Breast epithelium (tissue), 4 donors: ENCODE measurements at regions not wholly inside any gene's neighbourhood (a gene's known extent, or its start where the extent isn't known, plus 50 kb on each side); places are given as distances from the start of the nearest gene placed in this dataset.
"Not testable (repeated sequence)": the region's sequence is repeated elsewhere in the genome, so short reads cannot be mapped to it uniquely, and the experiment has no call there.

ENCODE experiments used
- DNase-seq, 2 donors: peaks; one replicate each; pipeline ENCODE4 v3.0.0-alpha.2; 2019; ENCODE audit warnings: low spot score in 2 of 2
- H3K27ac ChIP-seq, 2 donors: fragments of 200-600 bp; sonication (generic) in 1 of 2; one replicate each; pipeline ENCODE4 v1.5.1; 2016 to 2019; ENCODE audit warnings: mild to moderate bottlenecking in 1 of 2
- H3K27me3 ChIP-seq, 2 donors: fragments of 200-600 bp; sonication (generic) in 1 of 2; one replicate each; pipeline versions ENCODE4 v1.5.1 to v1.6.0; 2017 to 2019; ENCODE audit warnings: control low read depth in 1 of 2, mild to moderate bottlenecking in 1 of 2
- H3K36me3 ChIP-seq: fragments of 200-600 bp; one replicate; pipeline ENCODE4 v1.5.1; 2019
- H3K4me1 ChIP-seq, 2 donors: fragments of 200-600 bp; sonication (generic); one replicate each; pipeline ENCODE4 v1.5.1; 2016 to 2019; ENCODE audit warnings: control low read depth in 1 of 2
- H3K4me3 ChIP-seq, 3 donors: fragments of 200-600 bp; sonication (generic); 1 replicate in 2 of 3; 2 replicates in 1 of 3; pipeline ENCODE4 v1.5.1; 2016 to 2019; ENCODE audit warnings: mild to moderate bottlenecking in 3 of 3, moderate library complexity in 2 of 3
- H3K9me3 ChIP-seq, 2 donors: fragments of 200-600 bp; sonication (generic) in 1 of 2; one replicate each; pipeline ENCODE4 v1.5.1; 2016 to 2019; ENCODE audit warnings: control low read depth in 1 of 2
- CTCF ChIP-seq, 3 donors: fragments of 450-650 bp; IDR thresholded peaks; one replicate each; pipeline ENCODE4 v1.5.1; 2016 to 2017; ENCODE audit warnings: antibody characterized with exemption in 3 of 3, mild to moderate bottlenecking in 3 of 3, moderate library complexity in 3 of 3
- POLR2A ChIP-seq: fragments of 450-650 bp; IDR thresholded peaks from one replicate; pipeline ENCODE4 v1.6.1; 2016; ENCODE audit warnings: antibody characterized with exemption, mild to moderate bottlenecking, moderate library complexity
- POLR2AphosphoS5 ChIP-seq, 3 donors: sonication (generic); formaldehyde crosslinking; IDR thresholded peaks; one replicate each; pipeline ENCODE4 v1.6.1; 2017; ENCODE audit warnings: antibody characterized with exemption in 3 of 3
- intact Hi-C: fragments of 100-400 bp; cut with DNase I; formaldehyde crosslinking; loops from one replicate; pipeline ENCODE4 v1.15.1; 2023; ENCODE audit warnings: low total_unique reads

- intact Hi-C loops, result loop anchor here (5.0 kb wide), 1 partner anchor 740 kb away; no protein-coding TSS in a partner anchor
- peaks cover 0 to 9% of the 10 kb centered on the region in 2 donors for H3K27me3 ChIP-seq
- no peak overlapping the region for H3K27ac ChIP-seq
- H3K4me3 ChIP-seq, result no peak overlapping the region
- no peaks in the 10 kb centered on the region for H3K4me1 ChIP-seq
- TF ChIP-seq POLR2AphosphoS5 (IDR thresholded peaks at IDR 0.05) (no peak), POLR2A (no peak), CTCF (IDR thresholded peaks at IDR 0.05) (no peak)
- no peaks in the 10 kb centered on the region for H3K36me3 ChIP-seq
- DNase-seq, result no peak
- no peaks in the 10 kb centered on the region for H3K9me3 ChIP-seq
Measured at GRCh38 chr2:2586931-2587330, 255.9 kb upstream of the MYT1L start.

GRCh38 chr2:2586068-2586776 lies 255.1 kb upstream of the MYT1L start:
- peaks cover 0 to 15% of the 10 kb centered on the region in 2 donors for H3K27me3 ChIP-seq
- H3K4me3 ChIP-seq, result no peak overlapping the region
- no peak for DNase-seq
- H3K36me3 ChIP-seq, result no peaks in the 10 kb centered on the region
- TF ChIP-seq POLR2AphosphoS5 (IDR thresholded peaks at IDR 0.05) (no peak), CTCF (IDR thresholded peaks at IDR 0.05) (no peak), POLR2A (no peak)
- no peaks in the 10 kb centered on the region for H3K4me1 ChIP-seq
- H3K27ac ChIP-seq, result no peak overlapping the region
- intact Hi-C loops, result loop anchor here (5.0 kb wide), 1 partner anchor 739 kb away; no protein-coding TSS in a partner anchor
- no peaks in the 10 kb centered on the region for H3K9me3 ChIP-seq

- Histone ChIP-seq H3K4me3 (no peak overlapping the region), H3K27ac (no peak overlapping the region), H3K9me3 (no peaks in the 10 kb centered on the region), H3K4me1 (no peaks in the 10 kb centered on the region), H3K36me3 (no peaks in the 10 kb centered on the region), H3K27me3 (peaks cover 0 to 19% of the 10 kb centered on the region in 2 donors)
- no peak for TF ChIP-seq CTCF (IDR thresholded peaks at IDR 0.05)
- no peak for TF ChIP-seq POLR2AphosphoS5 (IDR thresholded peaks at IDR 0.05)
- TF ChIP-seq POLR2A, result no peak
- intact Hi-C loops, result loop anchor here (5.0 kb wide), 1 partner anchor 621 kb away; no protein-coding TSS in a partner anchor
- no peak for DNase-seq
Measured at GRCh38 chr2:2582998-2583545, 252.0 kb upstream of the MYT1L start.

- DNase-seq, result no peak
- no peaks in the 10 kb centered on the region for H3K9me3 ChIP-seq
- TF ChIP-seq CTCF (IDR thresholded peaks at IDR 0.05) (no peak), POLR2AphosphoS5 (IDR thresholded peaks at IDR 0.05) (no peak), POLR2A (no peak)
- peaks cover 0 to 19% of the 10 kb centered on the region in 2 donors for H3K27me3 ChIP-seq
- H3K4me1 ChIP-seq, result no peaks in the 10 kb centered on the region
- H3K27ac ChIP-seq, result no peak overlapping the region
- H3K36me3 ChIP-seq, result no peaks in the 10 kb centered on the region
- no peak overlapping the region for H3K4me3 ChIP-seq
- intact Hi-C loops, result loop anchor here (1.0 to 5.0 kb wide), 2 partner anchors 10 to 619 kb away; no protein-coding TSS in a partner anchor
Measured at GRCh38 chr2:2581331-2582159, 250.5 kb upstream of the MYT1L start.

GRCh38 chr2:2580841-2581240 lies 249.8 kb upstream of the MYT1L start:
- H3K27ac ChIP-seq, DNase-seq, H3K9me3 ChIP-seq: not testable (repeated sequence)

More at GRCh38 chr2:2580841-2581240, 249.8 kb upstream of the MYT1L start:
- H3K4me1 ChIP-seq, H3K36me3 ChIP-seq, H3K4me3 ChIP-seq: not testable (repeated sequence)
- intact Hi-C loops, result loop anchor here (1.0 to 5.0 kb wide), 2 partner anchors 10 to 619 kb away; no protein-coding TSS in a partner anchor
- H3K27me3 ChIP-seq, result peaks cover 0 to 19% of the 10 kb centered on the region in 2 donors
